IPS DF 6.9 (cell line): ENCODE measurements at regions not wholly inside any gene's neighbourhood (a gene's known extent, or its start where the extent isn't known, plus 50 kb on each side); places are given as distances from the start of the nearest gene placed in this dataset.

Source experiments
- DNase-seq: peaks from one replicate; pipeline ENCODE4 v3.0.0-alpha.2; 2013; ENCODE audit warnings: low read depth, low spot score
- H3K27ac ChIP-seq: one replicate; pipeline ENCODE4 v1.5.1; 2013; ENCODE audit warnings: low read length, control low read depth
- H3K27me3 ChIP-seq: 2 replicates; pipeline ENCODE4 v1.6.1; 2013; ENCODE audit warnings: mild to moderate bottlenecking, low read length; ENCODE audit not compliant: control insufficient read depth, insufficient read depth
- H3K36me3 ChIP-seq: 2 replicates; pipeline ENCODE4 v1.6.1; 2013; ENCODE audit warnings: low read length; ENCODE audit not compliant: control insufficient read depth, insufficient read depth
- H3K4me1 ChIP-seq: 2 replicates; pipeline ENCODE4 v1.6.1; 2013; ENCODE audit warnings: low read length; ENCODE audit not compliant: control insufficient read depth, insufficient read depth
- H3K4me3 ChIP-seq: 2 replicates; pipeline ENCODE4 v1.5.1; 2013; ENCODE audit warnings: mild to moderate bottlenecking, low read length
- H3K9me3 ChIP-seq: 2 replicates; pipeline ENCODE4 v1.6.1; 2013; ENCODE audit warnings: low read length, inconsistent platforms; ENCODE audit not compliant: control insufficient read depth, insufficient read depth
- WGBS: extraction: QIAGEN DNeasy Blood & Tissue Kit; methylation state at CpG from one replicate; pipeline ENCODE4 v1.1.7; 2013; ENCODE audit warnings: mixed read lengths, missing lambda C conversion rate; ENCODE audit not compliant: insufficient read length, insufficient coverage; 5-methylcytosine and 5-hydroxymethylcytosine counted together

DNA sequence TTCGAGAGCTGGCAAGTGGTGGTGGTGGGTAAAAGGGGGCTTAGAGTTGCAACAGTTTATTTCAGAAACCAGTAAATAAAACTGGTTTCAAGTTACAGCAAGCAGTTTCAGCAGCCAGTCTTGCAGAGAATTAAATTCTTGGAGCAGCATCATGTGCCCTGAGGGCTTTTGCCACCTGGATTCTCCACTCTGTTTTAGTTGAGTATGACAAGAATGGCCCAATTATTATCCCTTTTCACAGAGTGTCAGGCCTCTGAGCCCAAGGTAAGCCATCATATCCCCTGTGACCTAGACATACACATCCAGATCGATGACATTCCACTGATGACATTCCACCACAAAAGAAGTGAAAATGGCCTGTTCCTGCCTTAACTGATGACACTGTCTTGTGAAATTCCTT is 72.8 kb upstream of the FANCL start:
- H3K27ac ChIP-seq, result no peak overlapping the region
- whole genome bisulfite sequencing, result no CpG with 5 or more reads among the region's 2 CpGs
- no peak for DNase-seq

DNA sequence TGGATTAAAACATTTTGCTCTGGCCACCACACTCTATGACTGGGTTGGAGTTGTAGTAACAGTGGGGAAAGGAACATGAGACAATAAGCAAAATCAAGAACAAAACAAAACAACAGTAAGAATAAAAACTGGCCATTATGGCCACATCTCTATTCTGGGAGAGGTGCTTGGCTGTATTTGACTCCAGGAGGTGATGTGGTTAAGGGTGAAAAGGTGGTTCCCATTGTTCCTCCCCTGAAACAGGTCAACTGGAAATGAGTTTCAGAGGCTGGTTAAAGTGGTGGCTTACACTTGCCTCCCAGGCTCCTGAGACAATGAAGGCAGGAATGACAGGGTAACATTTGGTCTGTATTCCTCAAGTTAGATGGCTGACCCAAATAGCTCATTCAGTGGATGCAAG is 67.3 kb upstream of the FANCL start:
- Histone ChIP-seq H3K4me3 (no peak overlapping the region), H3K9me3 (no peaks in the 10 kb centered on the region), H3K36me3 (no peaks in the 10 kb centered on the region), H3K4me1 (no peaks in the 10 kb centered on the region), H3K27ac (no peak overlapping the region), H3K27me3 (no peaks in the 10 kb centered on the region)
- no peak for DNase-seq

More for the DNA sequence above, 72.8 kb upstream of the FANCL start:
- Histone ChIP-seq H3K27me3 (no peaks in the 10 kb centered on the region), H3K4me1 (no peaks in the 10 kb centered on the region), H3K36me3 (no peaks in the 10 kb centered on the region), H3K4me3 (no peak overlapping the region), H3K9me3 (no peaks in the 10 kb centered on the region)

DNA sequence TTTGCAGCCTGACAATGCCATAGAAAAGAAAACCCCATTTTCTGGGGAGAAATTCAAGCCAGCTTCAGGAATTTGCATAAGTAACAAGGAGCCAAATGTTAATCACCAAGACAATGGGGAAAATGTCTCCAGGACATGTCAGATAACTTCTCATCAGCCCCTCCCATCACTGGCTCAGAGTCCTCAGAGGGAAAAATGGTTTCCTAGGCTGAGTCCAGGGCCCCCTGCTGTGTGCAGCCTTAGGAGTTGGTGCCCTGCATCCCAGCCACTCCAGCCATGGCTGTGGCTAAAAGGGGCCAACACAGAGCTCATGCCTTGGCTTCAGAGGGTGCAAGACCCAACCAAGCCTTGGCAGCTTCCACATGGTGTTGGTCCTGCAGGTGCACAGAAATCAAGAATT is 63.7 kb upstream of the FANCL start:
- Histone ChIP-seq H3K27ac (no peak overlapping the region), H3K4me1 (no peaks in the 10 kb centered on the region), H3K36me3 (no peaks in the 10 kb centered on the region), H3K27me3 (no peaks in the 10 kb centered on the region), H3K4me3 (no peak overlapping the region), H3K9me3 (no peaks in the 10 kb centered on the region)
- peak; percentile 2 for DNase-seq

DNA sequence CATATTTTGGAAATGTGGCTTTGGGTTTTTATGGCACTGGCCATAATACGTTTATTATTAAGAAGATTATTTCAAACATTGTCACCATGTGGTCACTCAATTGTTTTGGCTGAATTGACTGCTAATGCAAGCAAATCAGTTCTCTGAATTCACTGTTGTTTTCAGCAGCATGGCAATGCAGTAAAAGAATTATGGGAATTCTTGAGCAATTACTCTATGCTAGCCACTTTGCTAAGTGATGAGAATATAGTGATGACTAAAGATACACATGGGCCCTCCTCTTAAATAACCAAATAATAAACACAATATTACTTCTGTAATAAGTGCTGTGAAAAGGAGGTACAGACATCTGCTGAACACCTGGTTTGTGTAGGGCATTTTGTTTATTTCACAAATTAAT is 58.0 kb upstream of the FANCL start:
- DNase-seq, result no peak
- Histone ChIP-seq H3K4me1 (no peaks in the 10 kb centered on the region), H3K4me3 (no peak overlapping the region), H3K36me3 (no peaks in the 10 kb centered on the region), H3K9me3 (no peaks in the 10 kb centered on the region), H3K27ac (no peak overlapping the region), H3K27me3 (no peaks in the 10 kb centered on the region)
- WGBS, result no CpG with 5 or more reads among the region's 1 CpG

GRCh38 chr2:58293056-58293455 is 51.9 kb upstream of the FANCL start:
- H3K27ac ChIP-seq, result no peak overlapping the region
- whole genome bisulfite sequencing, result no CpG with 5 or more reads among the region's 1 CpG
- H3K27me3 ChIP-seq, result no peaks in the 10 kb centered on the region
- H3K36me3 ChIP-seq, result no peaks in the 10 kb centered on the region
- no peak overlapping the region for H3K4me3 ChIP-seq
- DNase-seq, result no peak
- no peaks in the 10 kb centered on the region for H3K4me1 ChIP-seq
- no peaks in the 10 kb centered on the region for H3K9me3 ChIP-seq

DNA sequence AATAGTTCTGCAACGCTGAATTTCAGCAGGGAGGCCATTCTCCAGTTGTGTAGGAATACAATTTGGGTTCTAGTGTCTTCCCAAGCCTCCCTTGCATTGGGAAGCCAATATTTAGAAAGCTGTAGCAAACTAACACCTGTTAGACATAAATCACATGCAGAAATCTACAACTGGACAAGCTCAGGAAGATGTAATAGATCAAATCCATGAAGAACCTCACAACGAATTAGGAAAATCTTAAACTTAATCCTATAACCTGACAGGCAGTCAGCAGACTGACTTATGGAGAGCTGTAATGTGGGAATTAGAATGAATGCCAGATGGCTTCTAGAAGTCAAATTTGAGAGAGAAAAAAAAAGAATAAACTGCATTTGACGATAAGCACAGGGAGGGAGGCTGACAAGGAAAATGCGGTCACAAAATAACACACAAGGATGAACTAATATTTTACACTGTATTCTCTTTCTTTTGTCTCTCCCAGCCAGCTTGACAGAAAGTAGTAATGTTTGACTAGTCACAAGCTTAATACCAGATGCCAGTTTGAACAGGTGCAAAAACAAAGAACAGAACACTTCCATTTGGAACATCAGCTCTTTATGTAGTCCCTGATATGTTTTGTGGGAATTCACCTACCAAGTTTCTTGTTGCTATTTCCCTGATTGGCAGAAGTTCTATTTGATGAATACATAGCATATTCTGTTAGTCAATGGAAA is 50.8 kb upstream of the FANCL start:
- Histone ChIP-seq H3K36me3 (no peaks in the 10 kb centered on the region), H3K4me3 (no peak overlapping the region), H3K27ac (no peak overlapping the region), H3K27me3 (no peaks in the 10 kb centered on the region), H3K9me3 (no peaks in the 10 kb centered on the region), H3K4me1 (no peaks in the 10 kb centered on the region)
- DNase-seq, result no peak
- no CpG with 5 or more reads among the region's 4 CpGs for WGBS
